K562 (cell line): ENCODE measurements at regions not wholly inside any gene's neighbourhood (a gene's known extent, or its start where the extent isn't known, plus 50 kb on each side); places are given as distances from the start of the nearest gene placed in this dataset.

Source experiments
- ATAC-seq: fragments of 200-7000 bp; cut with Tn5 transposase; 3 replicates; pipeline ENCODE4 v1.9.1; 2020; ENCODE audit warnings: moderate library complexity
- BruUV-seq: library from RNA; stranded (reverse); fragments of 400-500 nt; replicated peaks from 2 replicates; lab custom pipeline; 2021; lab: Mats Ljungman, UMichigan
- CTCF ChIA-PET: fragments of 300-600 bp; formaldehyde crosslinking; extraction: SDS; loops from one replicate; lab custom pipeline; 2021; ENCODE audit warnings: low intra/inter-chr PET ratio; lab: Yijun Ruan, JAX
- POLR2A ChIA-PET: fragments of 300-600, 350-650 bp; sonication (Branson Sonifier 250); formaldehyde crosslinking; extraction: SDS; loops from one replicate; lab custom pipeline; 2021; ENCODE audit warnings: antibody characterized with exemption, inconsistent platforms; lab: Yijun Ruan, JAX
- DNase-seq, 4 experiments: peaks; one replicate each; pipeline versions ENCODE4 v3.0.0 to v3.0.0-alpha.2; 2011 to 2018; ENCODE audit warnings: low spot score in 3 of 4, mixed read lengths in 3 of 4; ENCODE audit errors: extremely low read depth in 1 of 4
- FAIRE-seq: peaks from 2 replicates; lab custom pipeline; 2011; peaks lifted over from hg19 to GRCh38; lab: Jason Lieb, UNC
- H2AFZ ChIP-seq: 2 replicates; pipeline ENCODE4 v1.6.0; 2011; ENCODE audit warnings: low read depth, low read length, control low read depth, inconsistent platforms
- H3K27ac ChIP-seq: fragments of 200-600 bp; 3 replicates; pipeline ENCODE4 v1.8.0; 2011; ENCODE audit warnings: low read depth, mild to moderate bottlenecking, control low read depth, inconsistent platforms, low read length, moderate library complexity, mixed read lengths; ENCODE audit errors: extremely low read depth
- H3K27me3 ChIP-seq, 2 experiments: fragments of 300-600 bp in 1 of 2; 2 replicates in 1 of 2; 3 replicates in 1 of 2; pipeline versions ENCODE4 v1.6.0 to v1.8.0; 2011; ENCODE audit warnings: inconsistent platforms in 2 of 2, low read length in 2 of 2, mild to moderate bottlenecking in 1 of 2, mixed read lengths in 1 of 2, moderate library complexity in 1 of 2; ENCODE audit not compliant: control insufficient read depth in 2 of 2, insufficient read depth in 2 of 2
- H3K36me3 ChIP-seq: fragments of 300-600 bp; 3 replicates; pipeline ENCODE4 v1.8.0; 2011; ENCODE audit warnings: mild to moderate bottlenecking, low read length, inconsistent platforms; ENCODE audit not compliant: control insufficient read depth, insufficient read depth
- H3K4me1 ChIP-seq, 2 experiments: fragments of 200-600 bp in 1 of 2; replicated peaks in 1 of 2; 2 replicates in 1 of 2; 3 replicates in 1 of 2; pipeline versions ENCODE4 v1.5.1 to v1.8.0; 2011; ENCODE audit warnings: inconsistent platforms in 2 of 2, low read length in 2 of 2, mild to moderate bottlenecking in 1 of 2, mixed read lengths in 1 of 2, moderate library complexity in 1 of 2; ENCODE audit not compliant: control insufficient read depth in 2 of 2, insufficient read depth in 2 of 2
- H3K4me2 ChIP-seq: 2 replicates; pipeline ENCODE4 v1.6.1; 2011; ENCODE audit warnings: low read length, control low read depth, inconsistent platforms, mixed read lengths; ENCODE audit not compliant: insufficient read depth
- H3K4me3 ChIP-seq: fragments of 200-600 bp; sonication (generic), shearing (Covaris generic); 2 replicates; pipeline ENCODE4 v1.5.1; 2016; ENCODE audit warnings: control low read depth, inconsistent platforms
- H3K79me2 ChIP-seq: fragments of 200-600 bp; 3 replicates; pipeline ENCODE4 v1.8.0; 2011; ENCODE audit warnings: low read length, inconsistent platforms; ENCODE audit not compliant: control insufficient read depth, insufficient read depth
- H3K9ac ChIP-seq, 2 experiments: 2 replicates each; pipeline versions ENCODE4 v1.6.0 to v1.6.1; 2011; ENCODE audit warnings: low read depth in 2 of 2, low read length in 2 of 2, control low read depth in 1 of 2, inconsistent platforms in 1 of 2, mild to moderate bottlenecking in 1 of 2, mixed read lengths in 1 of 2; ENCODE audit not compliant: insufficient read depth in 1 of 2
- H3K9me1 ChIP-seq: one replicate; pipeline ENCODE4 v1.6.0; 2011; ENCODE audit warnings: inconsistent platforms, mild to moderate bottlenecking, low read length, moderate library complexity; ENCODE audit not compliant: control insufficient read depth, insufficient read depth
- H3K9me3 ChIP-seq: replicated peaks from 2 replicates; pipeline ENCODE4 v1.5.1; 2011; ENCODE audit warnings: low read depth, low read length, inconsistent platforms; ENCODE audit not compliant: control insufficient read depth, insufficient read depth
- H4K20me1 ChIP-seq: replicated peaks from 2 replicates; pipeline ENCODE4 v1.6.1; 2011; ENCODE audit warnings: low read length, inconsistent platforms, mixed read lengths; ENCODE audit not compliant: control insufficient read depth, insufficient read depth
- HNRNPUL1 ChIP-seq: fragments of 200-400 bp; formaldehyde crosslinking; IDR thresholded peaks from 2 replicates; pipeline ENCODE4 v1.6.1; 2017; ENCODE audit warnings: low read length
- WGBS: fragments of 100-300 bp; shearing (Covaris generic); methylation state at CpG from one replicate; pipeline ENCODE4 v1.1.6; 2016; ENCODE audit warnings: low coverage, mixed read lengths; ENCODE audit not compliant: insufficient coverage; ENCODE audit errors: missing lambda C conversion rate; 5-methylcytosine and 5-hydroxymethylcytosine counted together
- in situ Hi-C: fragments of 300-500 bp; cut with MboI; formaldehyde crosslinking; loops from 4 replicates; pipeline ENCODE4 v1.15.0; 2018; ENCODE audit warnings: inconsistent platforms, mixed read lengths
- intact Hi-C: fragments of 100-400 bp; cut with micrococcal nuclease; formaldehyde crosslinking; loops from 2 replicates; pipeline ENCODE4 v1.14.2; 2022
- TF ChIP-seq, protein P1 (sequence below), 2 experiments: fragments of 450-650 bp; formaldehyde crosslinking in 1 of 2; IDR thresholded peaks; 2 replicates each; pipeline versions ENCODE4 v1.4.0 to v1.6.1; 2014 to 2020; ENCODE audit warnings: mild to moderate bottlenecking in 2 of 2, borderline replicate concordance in 1 of 2, low read depth in 1 of 2

DNA sequence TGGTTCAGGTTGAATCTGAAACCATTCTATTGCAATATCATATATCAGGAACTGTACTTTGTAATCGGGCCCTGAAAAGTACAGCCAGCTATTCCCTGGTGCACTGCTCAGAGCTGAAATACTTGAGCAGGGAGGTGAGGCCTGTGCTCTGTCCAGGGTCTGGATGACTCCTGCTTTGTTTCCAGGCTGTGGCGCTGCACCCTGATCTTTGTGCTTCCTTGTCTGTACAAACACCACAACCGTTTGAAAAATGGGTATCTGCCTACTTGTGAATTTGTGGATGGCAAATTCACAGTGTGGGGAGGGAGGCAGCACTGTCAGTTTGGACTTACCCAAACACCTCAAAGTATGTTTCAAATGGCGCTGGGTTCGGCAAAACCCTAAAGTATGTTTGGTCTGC, 155.4 kb upstream of the FAR2 start:
- H2AFZ ChIP-seq, result no peak overlapping the region
- no peak overlapping the region for H3K4me2 ChIP-seq
- WGBS, result 5% methylated on average over 5 of the region's 5 CpGs
- no TSS peak for BruUV-seq
- no peak for ATAC-seq
- no peak overlapping the region for H3K4me3 ChIP-seq
- TF ChIP-seq, protein P1, sequence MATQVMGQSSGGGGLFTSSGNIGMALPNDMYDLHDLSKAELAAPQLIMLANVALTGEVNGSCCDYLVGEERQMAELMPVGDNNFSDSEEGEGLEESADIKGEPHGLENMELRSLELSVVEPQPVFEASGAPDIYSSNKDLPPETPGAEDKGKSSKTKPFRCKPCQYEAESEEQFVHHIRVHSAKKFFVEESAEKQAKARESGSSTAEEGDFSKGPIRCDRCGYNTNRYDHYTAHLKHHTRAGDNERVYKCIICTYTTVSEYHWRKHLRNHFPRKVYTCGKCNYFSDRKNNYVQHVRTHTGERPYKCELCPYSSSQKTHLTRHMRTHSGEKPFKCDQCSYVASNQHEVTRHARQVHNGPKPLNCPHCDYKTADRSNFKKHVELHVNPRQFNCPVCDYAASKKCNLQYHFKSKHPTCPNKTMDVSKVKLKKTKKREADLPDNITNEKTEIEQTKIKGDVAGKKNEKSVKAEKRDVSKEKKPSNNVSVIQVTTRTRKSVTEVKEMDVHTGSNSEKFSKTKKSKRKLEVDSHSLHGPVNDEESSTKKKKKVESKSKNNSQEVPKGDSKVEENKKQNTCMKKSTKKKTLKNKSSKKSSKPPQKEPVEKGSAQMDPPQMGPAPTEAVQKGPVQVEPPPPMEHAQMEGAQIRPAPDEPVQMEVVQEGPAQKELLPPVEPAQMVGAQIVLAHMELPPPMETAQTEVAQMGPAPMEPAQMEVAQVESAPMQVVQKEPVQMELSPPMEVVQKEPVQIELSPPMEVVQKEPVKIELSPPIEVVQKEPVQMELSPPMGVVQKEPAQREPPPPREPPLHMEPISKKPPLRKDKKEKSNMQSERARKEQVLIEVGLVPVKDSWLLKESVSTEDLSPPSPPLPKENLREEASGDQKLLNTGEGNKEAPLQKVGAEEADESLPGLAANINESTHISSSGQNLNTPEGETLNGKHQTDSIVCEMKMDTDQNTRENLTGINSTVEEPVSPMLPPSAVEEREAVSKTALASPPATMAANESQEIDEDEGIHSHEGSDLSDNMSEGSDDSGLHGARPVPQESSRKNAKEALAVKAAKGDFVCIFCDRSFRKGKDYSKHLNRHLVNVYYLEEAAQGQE (IDR thresholded peaks at IDR 0.05; ENCODE audit: borderline replicate concordance), result 0 out of 2 replicates have a peak, but pooled peaks have one; percentile 11
- TF ChIP-seq, protein P1 (CRISPR knock-in tag; IDR thresholded peaks at IDR 0.05; ENCODE audit: low read depth), result no peak
- no peak for TF ChIP-seq HNRNPUL1
- in situ Hi-C loops, result no loop called here
- H3K9me1 ChIP-seq, result no peaks in the 10 kb centered on the region
- ChIA-PET POLR2A (interaction anchor here (0.8 kb wide), 1 partner anchor 33 kb away, joined by 4 read pairs; no protein-coding TSS in a partner anchor), CTCF (no interaction called here)
- no peak overlapping the region for H3K27ac ChIP-seq
- no peaks in the 10 kb centered on the region for H3K9me3 ChIP-seq
- DNase-seq, result no peak
- no peak for FAIRE-seq
- H3K79me2 ChIP-seq, result no peaks in the 10 kb centered on the region
- H3K9ac ChIP-seq, result no peak overlapping the region
- intact Hi-C loops, result no loop called here
- H4K20me1 ChIP-seq, result no peaks in the 10 kb centered on the region
- H3K4me1 ChIP-seq, result no peaks in the 10 kb centered on the region
- no peaks in the 10 kb centered on the region for H3K36me3 ChIP-seq
- no peaks in the 10 kb centered on the region for H3K27me3 ChIP-seq
